Kidney (tissue), 13 donors: ENCODE measurements at regions not wholly inside any gene's neighbourhood (a gene's known extent, or its start where the extent isn't known, plus 50 kb on each side); places are given as distances from the start of the nearest gene placed in this dataset.

Experiments used
- DNase-seq, 5 donors: peaks; one replicate each; pipeline ENCODE4 v3.0.0-alpha.2; 2013 to 2020
- FAIRE-seq: peaks from 2 replicates; lab custom pipeline; 2012; peaks lifted over from hg19 to GRCh38; lab: Jason Lieb, UNC
- H3K27ac ChIP-seq, 2 donors: one replicate each; pipeline ENCODE4 v1.7.0; 2013; ENCODE audit warnings: low read depth in 2 of 2, low read length in 2 of 2, inconsistent platforms in 1 of 2
- H3K27me3 ChIP-seq: one replicate; pipeline ENCODE4 v1.7.1; 2013; ENCODE audit warnings: low read length, inconsistent platforms; ENCODE audit not compliant: control insufficient read depth, insufficient read depth
- H3K36me3 ChIP-seq, 3 donors: one replicate each; pipeline versions ENCODE4 v1.7.0 to v1.7.1; 2013; ENCODE audit warnings: low read length in 3 of 3, control low read depth in 1 of 3, inconsistent platforms in 1 of 3; ENCODE audit not compliant: insufficient read depth in 3 of 3, control insufficient read depth in 2 of 3
- H3K4me1 ChIP-seq, 3 donors: one replicate each; pipeline versions ENCODE4 v1.7.0 to v1.7.1; 2013; ENCODE audit warnings: low read length in 3 of 3, inconsistent platforms in 1 of 3, low read depth in 1 of 3; ENCODE audit not compliant: control insufficient read depth in 2 of 3, insufficient read depth in 2 of 3
- H3K4me3 ChIP-seq, 3 donors: one replicate each; pipeline versions ENCODE4 v1.7.0 to v1.8.1; 2013; ENCODE audit warnings: low read length in 3 of 3, control low read depth in 1 of 3, inconsistent platforms in 1 of 3
- H3K9ac ChIP-seq, 3 donors: one replicate each; pipeline versions ENCODE4 v1.7.0 to v1.7.1; 2013; ENCODE audit warnings: low read length in 3 of 3, control low read depth in 1 of 3, inconsistent platforms in 1 of 3
- H3K9me3 ChIP-seq, 3 donors: one replicate each; pipeline versions ENCODE4 v1.7.0 to v1.7.1; 2013; ENCODE audit warnings: low read length in 3 of 3, control low read depth in 1 of 3, inconsistent platforms in 1 of 3; ENCODE audit not compliant: control insufficient read depth in 2 of 3, insufficient read depth in 1 of 3
- intact Hi-C: fragments of 100-400 bp; cut with DNase I; formaldehyde crosslinking; loops from one replicate; pipeline ENCODE4 v1.11.1; 2022
- TF ChIP-seq, protein P1 (sequence below): IDR thresholded peaks from 3 replicates; pipeline ENCODE4 v1.5.1; 2012; ENCODE audit warnings: mild to moderate bottlenecking, moderate library complexity, borderline replicate concordance; ENCODE audit not compliant: insufficient read depth; ENCODE audit errors: extremely low read depth
- donor health status: control.
- donor health status: control.
- donor health status: control.
- donor health status: control.
- donor health status: control.
- donor health status: DM: yes; HTN: yes; CAD: no.
- donor health status: Normal renal cell carcinoma (clear cell type).

DNA sequence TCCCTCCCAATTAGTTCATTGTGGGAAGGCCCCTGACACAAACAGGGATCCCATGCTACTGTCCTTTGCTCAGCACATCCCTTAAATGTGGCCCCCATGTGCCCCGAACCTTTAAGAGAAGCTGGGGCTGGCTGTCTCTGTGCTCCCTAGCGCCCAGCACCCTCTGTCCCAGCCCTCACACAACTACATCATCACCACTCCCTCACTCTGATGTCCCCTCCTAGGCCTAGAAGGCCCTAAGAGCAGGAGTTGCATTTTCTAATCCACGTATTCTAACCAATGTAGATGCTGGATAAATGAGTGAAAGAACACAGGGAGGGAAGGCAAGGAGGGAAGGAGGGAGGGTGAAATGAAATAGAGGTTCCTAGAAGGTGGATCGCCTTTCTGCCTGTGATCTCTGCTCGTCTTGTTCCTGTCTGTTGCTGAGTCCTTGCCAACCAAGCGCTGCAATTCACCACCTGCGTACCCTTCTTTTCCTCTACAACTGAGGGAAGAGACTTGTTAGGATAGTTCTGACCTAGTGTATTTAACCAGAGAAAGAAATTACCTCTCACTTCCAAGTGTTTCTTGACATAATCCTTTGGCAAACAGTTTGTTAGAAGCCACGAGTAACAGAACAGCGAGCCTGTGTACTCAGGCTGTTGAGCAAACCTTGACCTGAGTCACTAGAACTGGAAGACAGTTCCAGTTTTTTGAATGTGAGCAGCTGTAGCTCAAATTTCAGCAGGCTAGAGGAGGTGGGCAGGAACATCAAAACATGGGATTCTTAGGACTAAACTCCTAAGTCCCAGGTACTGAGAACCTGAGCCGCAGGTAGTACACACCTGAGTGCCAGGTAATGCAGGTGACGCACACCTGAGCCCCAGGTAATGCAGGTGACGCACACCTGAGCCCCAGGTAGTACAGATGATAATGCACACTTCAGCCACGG, 181.5 kb upstream of the ID2 start:
- no peak overlapping the region for H3K9ac ChIP-seq
- TF ChIP-seq, protein P1, sequence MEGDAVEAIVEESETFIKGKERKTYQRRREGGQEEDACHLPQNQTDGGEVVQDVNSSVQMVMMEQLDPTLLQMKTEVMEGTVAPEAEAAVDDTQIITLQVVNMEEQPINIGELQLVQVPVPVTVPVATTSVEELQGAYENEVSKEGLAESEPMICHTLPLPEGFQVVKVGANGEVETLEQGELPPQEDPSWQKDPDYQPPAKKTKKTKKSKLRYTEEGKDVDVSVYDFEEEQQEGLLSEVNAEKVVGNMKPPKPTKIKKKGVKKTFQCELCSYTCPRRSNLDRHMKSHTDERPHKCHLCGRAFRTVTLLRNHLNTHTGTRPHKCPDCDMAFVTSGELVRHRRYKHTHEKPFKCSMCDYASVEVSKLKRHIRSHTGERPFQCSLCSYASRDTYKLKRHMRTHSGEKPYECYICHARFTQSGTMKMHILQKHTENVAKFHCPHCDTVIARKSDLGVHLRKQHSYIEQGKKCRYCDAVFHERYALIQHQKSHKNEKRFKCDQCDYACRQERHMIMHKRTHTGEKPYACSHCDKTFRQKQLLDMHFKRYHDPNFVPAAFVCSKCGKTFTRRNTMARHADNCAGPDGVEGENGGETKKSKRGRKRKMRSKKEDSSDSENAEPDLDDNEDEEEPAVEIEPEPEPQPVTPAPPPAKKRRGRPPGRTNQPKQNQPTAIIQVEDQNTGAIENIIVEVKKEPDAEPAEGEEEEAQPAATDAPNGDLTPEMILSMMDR: no peak
- no peaks in the 10 kb centered on the region for H3K36me3 ChIP-seq
- DNase-seq: no peak
- intact Hi-C loops: no loop called here
- no peaks in the 10 kb centered on the region for H3K9me3 ChIP-seq
- no peaks in the 10 kb centered on the region for H3K27me3 ChIP-seq
- H3K4me1 ChIP-seq: no peaks in the 10 kb centered on the region
- H3K4me3 ChIP-seq: no peak overlapping the region
- FAIRE-seq: no peak
- H3K27ac ChIP-seq: no peak overlapping the region

DNA sequence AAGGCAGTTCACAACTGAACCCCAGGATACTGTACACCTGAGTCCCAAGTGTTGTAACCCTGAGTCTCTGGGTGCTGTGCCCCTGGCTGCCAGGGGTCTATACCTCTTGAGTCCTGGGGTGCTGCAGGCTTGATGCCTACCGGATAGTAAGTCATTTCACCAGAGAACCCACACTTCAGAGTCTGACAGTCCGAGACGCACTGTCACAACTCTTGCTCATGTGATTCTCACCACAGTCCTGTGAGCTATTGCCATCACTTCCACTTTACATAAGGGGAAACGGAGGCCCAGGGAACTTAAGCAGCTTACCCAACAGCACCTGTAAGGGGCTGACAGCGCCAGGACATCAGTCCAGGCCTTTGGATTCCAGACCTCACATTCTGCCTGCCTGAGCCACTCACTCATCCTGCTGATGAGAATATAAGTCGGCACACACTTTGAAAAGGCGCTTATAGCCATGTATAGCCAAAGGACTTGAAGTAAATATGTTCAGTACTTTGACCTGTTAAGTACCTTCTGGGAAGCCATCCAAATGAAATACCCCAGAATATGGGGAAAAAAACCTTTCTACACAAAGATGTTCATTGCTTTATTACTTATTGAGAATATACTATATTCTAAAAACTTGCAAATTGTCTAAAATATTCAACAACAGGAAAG, 180.7 kb upstream of the ID2 start:
- H3K36me3 ChIP-seq: no peaks in the 10 kb centered on the region
- no peaks in the 10 kb centered on the region for H3K9me3 ChIP-seq
- TF ChIP-seq, protein P1: no peak
- DNase-seq (no peak), FAIRE-seq (no peak)
- intact Hi-C loops: no loop called here
- H3K9ac ChIP-seq: no peak overlapping the region
- H3K27ac ChIP-seq: no peak overlapping the region
- no peaks in the 10 kb centered on the region for H3K4me1 ChIP-seq
- H3K4me3 ChIP-seq: no peak overlapping the region
- no peaks in the 10 kb centered on the region for H3K27me3 ChIP-seq

DNA sequence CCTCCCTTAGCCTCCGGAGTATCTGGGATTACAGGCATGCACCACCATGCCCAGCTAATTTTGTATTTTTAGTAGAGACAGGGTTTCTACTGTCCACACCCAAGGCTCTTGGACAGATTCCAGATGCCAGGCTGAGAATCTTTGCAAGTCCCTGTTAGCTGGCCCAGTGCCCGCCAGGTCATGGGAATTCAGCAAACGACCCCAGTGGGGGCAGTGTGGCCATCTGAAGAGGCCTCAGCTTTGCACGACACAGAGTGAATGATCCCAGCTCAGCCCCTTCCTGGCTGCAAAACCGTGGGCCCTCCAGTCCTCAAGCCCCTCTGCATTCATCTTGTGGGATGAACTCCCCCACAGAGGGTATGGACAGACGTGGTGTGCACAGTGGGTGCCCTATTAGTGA, 179.5 kb upstream of the ID2 start:
- intact Hi-C loops: no loop called here
- DNase-seq (no peak), FAIRE-seq (no peak)
- H3K4me1 ChIP-seq: no peaks in the 10 kb centered on the region
- no peaks in the 10 kb centered on the region for H3K36me3 ChIP-seq
- no peaks in the 10 kb centered on the region for H3K9me3 ChIP-seq
- no peak overlapping the region for H3K27ac ChIP-seq
- TF ChIP-seq, protein P1: no peak
- no peak overlapping the region for H3K9ac ChIP-seq
- no peak overlapping the region for H3K4me3 ChIP-seq
- no peaks in the 10 kb centered on the region for H3K27me3 ChIP-seq
